ENCODE measurements at regions not wholly inside any gene's neighbourhood (a gene's known extent, or its start where the extent isn't known, plus 50 kb on each side); places are given as distances from the start of the nearest gene placed in this dataset.
"Not testable (repeated sequence)": the region's sequence is repeated elsewhere in the genome, so short reads cannot be mapped to it uniquely, and the experiment has no call there.

DNA sequence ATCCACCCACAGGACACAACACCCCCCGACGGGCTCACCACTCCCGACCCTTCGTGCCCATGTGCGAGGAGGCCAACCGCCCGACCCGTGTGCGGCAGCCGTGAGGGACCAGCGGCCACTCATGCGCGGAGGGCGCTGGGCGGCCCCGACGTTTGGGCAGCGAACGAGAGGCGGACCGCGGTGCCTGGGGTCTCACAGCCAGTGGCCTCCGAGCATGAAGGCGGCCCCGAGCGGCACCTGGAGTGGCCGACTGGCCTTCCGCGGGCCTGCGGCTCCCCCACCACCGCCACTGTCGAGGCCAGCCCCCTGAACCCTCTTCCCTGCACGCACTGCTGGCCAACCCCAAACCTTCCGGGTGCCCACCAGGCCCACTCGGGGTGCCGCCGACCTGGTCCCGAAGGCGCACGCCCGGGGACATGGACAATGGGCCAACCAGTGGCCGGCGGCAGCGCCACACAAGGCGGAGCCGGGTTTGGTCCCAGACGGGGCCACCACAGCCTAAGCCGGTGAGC lies 4274.9 kb upstream of the OR11H1 start:
- DNase-seq (ENCODE audit: low read depth in 2 of 2): no peak

DNA sequence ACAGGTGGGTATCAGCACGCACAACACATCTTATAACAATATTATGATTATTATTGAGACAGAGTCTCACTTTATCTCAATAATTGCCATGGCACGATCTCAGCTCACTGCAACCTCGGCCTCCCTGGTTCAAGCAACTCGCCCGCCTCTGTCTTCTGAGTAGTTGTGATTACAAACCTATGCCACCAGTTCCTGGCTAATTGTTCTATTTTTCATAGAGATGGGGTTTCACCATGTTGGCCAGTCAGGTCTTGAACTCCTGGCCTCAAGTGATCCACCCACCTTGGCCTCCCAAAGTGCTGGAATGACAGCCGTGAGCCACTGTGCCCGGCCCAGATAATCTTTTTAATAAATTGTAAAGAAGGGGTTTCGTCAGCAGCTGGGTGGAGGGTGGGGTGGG lies 4257.0 kb upstream of the OR11H1 start:
- not testable (repeated sequence) for DNase-seq (ENCODE audit: low read depth in 2 of 2)

DNA sequence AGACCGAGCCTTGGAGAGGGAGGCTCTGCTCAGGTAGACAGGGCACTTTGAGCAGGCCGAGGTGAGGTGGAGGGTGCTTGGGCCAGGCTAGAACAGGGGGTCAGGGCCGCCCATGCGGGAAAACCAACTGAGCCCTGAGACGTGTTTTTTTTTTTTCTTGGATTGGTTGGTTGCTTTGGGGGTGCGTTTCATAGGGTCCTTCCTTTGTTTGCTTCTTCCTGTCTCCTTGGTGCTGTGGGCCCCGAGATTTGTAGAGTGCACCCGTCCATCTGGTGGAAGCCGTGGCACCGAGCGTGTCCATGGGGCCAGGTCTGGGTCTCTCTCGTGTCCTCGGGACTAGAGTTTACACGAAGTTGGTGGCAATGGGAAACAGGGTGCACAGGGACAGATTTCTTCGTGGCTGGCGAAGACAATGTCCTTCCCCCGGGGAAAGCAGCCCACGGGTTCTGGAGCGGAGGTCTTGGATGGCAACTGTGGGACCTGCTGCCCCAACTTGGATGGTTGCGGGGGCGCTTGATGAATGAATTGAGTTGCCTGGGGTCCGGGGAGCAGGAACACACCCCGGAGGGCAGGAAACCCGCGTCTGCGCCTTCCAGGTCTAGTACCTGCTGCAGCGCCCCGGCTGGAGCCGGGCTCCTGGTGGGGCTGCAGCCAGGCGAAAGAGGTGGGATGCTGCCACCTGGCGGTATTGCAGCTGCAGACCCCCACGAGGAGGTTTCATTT lies 4242.7 kb upstream of the OR11H1 start:
- peak in 1 of 2 donors; percentile 18 for DNase-seq (ENCODE audit: low read depth in 2 of 2)

DNA sequence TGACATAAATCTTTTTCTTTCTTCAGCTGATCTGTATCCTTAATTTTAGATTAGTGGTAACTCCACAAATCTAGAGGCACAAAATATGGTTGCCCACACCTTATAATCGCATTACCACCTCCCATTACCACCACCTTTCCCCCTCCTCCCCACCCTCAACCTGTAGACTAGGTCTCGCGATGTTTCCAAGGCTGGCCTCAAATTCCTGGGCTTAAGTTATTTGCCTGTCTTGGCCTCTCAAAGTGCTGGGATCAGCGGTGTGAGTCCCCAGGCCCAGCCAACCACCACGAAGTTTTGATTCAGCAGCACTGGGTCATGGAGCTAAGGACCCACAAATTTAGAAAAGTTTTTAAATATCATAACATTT lies 4242.2 kb upstream of the OR11H1 start:
- DNase-seq (ENCODE audit: low read depth in 2 of 2): not testable (repeated sequence)

DNA sequence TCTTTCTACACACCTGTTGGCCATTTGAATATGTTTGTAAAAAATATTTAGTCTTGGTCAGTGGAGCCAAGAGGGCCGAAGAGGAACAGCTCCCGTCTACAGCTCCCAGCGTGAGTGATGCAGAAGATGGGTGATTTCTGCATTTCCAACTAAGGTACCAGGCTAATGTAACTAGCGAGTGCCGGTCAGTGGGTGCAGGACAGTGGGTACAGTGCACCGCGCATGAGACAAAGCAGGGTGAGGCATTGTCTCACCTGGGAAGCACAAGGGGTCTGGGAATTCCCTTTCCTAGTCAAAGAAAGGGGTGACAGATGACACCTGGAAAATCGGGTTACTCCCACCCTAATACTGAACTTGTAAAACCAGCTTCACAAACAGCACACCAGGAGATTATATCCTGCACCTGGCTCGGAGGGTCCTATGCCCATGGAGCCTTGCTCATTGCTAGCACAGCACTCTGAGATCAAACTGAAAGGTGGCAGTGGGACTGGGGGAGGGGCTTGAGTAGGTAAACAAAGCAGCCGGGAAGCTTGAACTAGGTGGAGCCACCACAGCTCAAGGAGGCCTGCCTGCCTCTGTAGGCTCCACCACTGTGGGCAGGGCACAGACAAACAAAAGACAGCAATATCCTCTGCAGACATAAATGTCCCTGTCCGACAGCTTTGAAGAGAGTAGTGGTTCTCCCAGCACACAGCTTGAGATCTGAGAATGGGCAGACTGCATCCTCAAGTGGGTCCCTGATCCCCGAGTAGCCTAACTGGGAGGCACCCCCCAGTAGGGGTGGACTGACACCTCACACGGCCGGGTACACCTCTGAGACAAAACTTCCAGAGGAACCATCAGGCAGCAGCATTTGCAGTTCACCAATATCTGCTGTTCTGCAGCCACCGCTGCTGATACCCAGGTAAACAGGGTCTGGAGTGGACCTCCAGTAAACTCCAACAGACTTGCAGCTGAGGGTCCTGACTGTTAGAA lies 4239.5 kb upstream of the OR11H1 start:
- not testable (repeated sequence) for DNase-seq (ENCODE audit: low read depth in 2 of 2)

- not testable (repeated sequence) for DNase-seq (ENCODE audit: low read depth in 2 of 2)
Measured at GRCh38 chr22:11298126-11298893, 4229.7 kb upstream of the OR11H1 start.

DNA sequence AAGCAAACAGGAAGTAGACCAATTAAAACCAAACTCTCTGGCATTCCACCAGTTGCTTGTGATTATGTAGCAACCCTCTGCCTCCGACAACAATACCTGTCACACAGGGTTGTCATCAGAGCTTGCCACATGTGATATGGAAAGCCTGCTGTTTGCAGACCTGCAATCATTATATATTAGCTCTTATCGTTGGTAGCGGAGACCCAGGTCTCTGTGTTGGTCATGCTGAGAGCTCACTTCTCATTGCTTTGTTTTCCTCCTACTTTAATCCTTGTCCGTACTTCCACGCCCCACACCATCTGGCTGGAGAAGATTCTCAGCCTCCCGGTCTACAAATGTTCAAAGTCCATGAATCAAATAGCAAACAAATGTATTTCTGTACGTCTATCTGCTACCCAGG lies 4225.6 kb upstream of the OR11H1 start:
- not testable (repeated sequence) for DNase-seq (ENCODE audit: low read depth in 2 of 2)

GRCh38 chr22:11302904-11303303 lies 4225.1 kb upstream of the OR11H1 start:
- not testable (repeated sequence) for DNase-seq (ENCODE audit: low read depth in 2 of 2)

DNA sequence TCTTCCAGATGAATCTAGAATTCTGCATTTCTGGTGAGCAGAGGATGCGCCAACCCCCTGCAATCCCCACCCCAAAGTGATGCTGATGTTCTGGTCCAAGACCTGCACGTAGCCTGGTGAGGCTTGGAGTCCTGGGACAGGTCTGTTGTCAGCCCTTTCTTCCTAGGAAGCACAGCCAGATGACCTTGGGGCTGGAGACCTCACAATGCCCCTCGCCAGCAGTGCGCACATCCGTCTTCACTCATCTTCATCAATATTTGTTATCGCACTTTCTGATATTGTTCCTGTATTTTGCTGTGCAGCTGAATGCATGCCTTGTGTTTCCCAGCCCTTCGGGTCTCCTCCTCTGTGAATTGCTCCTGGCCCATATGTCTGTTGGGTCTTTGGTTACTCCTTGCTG lies 4222.8 kb upstream of the OR11H1 start:
- not testable (repeated sequence) for DNase-seq (ENCODE audit: low read depth in 2 of 2)

- DNase-seq (ENCODE audit: low read depth in 2 of 2): not testable (repeated sequence)
Measured at GRCh38 chr22:11306933-11307518, 4221.0 kb upstream of the OR11H1 start.

DNA sequence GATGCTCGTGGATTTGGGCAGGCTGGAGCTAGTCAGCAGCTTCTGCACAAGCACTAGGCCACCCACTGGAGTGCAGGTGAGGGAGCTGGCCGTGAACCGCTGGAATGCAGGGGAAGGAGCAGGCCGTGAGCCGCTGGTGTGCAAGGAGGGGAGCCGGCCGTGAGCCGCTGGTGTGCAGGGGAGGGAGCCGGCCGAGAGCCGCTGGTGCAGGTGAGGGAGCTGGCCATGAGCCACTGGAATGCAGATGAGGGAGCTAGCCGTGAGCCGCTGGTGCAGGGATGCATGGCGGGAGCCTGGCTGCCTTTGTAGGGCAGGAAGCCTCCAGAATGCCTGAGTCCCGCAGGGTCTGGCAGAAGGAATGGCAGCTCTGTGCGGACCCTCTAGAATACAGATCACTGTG lies 4220.0 kb upstream of the OR11H1 start:
- DNase-seq (ENCODE audit: low read depth in 2 of 2): no peak

DNA sequence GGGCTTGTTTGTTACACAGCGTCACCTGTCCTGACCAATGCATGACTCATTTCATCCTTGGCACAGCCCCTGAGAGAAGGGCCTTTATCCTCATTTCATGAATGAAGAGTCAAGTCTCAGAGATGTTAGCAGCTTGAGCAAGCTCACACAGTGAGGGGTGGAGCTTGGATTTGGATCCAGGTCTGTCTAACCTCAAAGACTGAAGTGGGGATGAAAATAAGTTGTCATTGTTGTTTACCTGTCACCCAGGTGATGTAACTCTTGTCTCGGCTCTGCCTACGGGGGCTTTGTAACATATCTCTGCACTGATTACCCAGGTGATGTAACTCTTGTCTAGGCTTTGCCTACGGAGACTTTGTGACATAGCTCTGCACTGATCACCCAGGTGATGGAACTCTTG lies 4218.2 kb upstream of the OR11H1 start:
- not testable (repeated sequence) for DNase-seq (ENCODE audit: low read depth in 2 of 2)

- not testable (repeated sequence) for DNase-seq (ENCODE audit: low read depth in 2 of 2)
Measured at GRCh38 chr22:11310647-11311046, 4217.3 kb upstream of the OR11H1 start.

- not testable (repeated sequence) for DNase-seq (ENCODE audit: low read depth in 2 of 2)
Measured at GRCh38 chr22:11312640-11313039, 4215.4 kb upstream of the OR11H1 start.

GRCh38 chr22:11313040-11313759 lies 4214.8 kb upstream of the OR11H1 start:
- DNase-seq (ENCODE audit: low read depth in 2 of 2): not testable (repeated sequence)

GRCh38 chr22:11318633-11319032 lies 4209.4 kb upstream of the OR11H1 start:
- not testable (repeated sequence) for DNase-seq (ENCODE audit: low read depth in 2 of 2)

- DNase-seq (ENCODE audit: low read depth in 2 of 2): not testable (repeated sequence)
Measured at GRCh38 chr22:11324439-11325037, 4203.5 kb upstream of the OR11H1 start.

DNA sequence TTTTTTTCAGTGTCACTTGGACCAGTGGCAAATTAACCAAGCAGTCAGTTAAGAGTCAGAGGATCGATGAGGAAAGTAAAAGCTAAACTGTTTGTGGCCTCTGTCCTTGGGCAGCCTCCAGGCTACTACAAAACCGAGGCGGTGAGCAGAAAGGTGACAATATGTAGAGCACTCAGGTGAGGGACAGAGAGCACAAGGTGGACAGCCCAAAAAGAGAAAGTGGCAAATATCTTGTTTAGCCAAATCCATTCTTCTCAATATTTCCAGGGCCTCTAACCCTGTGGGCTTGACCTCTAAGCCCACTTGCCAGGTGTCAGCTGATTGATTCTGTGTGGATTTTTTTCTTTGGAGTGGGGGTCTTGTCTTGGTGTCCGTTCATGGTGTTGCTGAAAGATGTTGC lies 4202.2 kb upstream of the OR11H1 start:
- DNase-seq (ENCODE audit: low read depth in 2 of 2): no peak

GRCh38 chr22:11341387-11342068 lies 4186.5 kb upstream of the OR11H1 start:
- not testable (repeated sequence) for DNase-seq (ENCODE audit: low read depth in 2 of 2)

GRCh38 chr22:11351181-11351580 lies 4176.8 kb upstream of the OR11H1 start:
- not testable (repeated sequence) for DNase-seq (ENCODE audit: low read depth in 2 of 2)

Data from activated CD4-positive, alpha-beta T cell treated with anti-CD3 and anti-CD28 coated beads for 24 hours (primary cell).